K562 (cell line): ENCODE measurements at regions not wholly inside any gene's neighbourhood (a gene's known extent, or its start where the extent isn't known, plus 50 kb on each side); places are given as distances from the start of the nearest gene placed in this dataset.

Experiments used
- ATAC-seq: fragments of 200-7000 bp; cut with Tn5 transposase; 3 replicates; pipeline ENCODE4 v1.9.1; 2020; ENCODE audit warnings: moderate library complexity
- BruUV-seq: library from RNA; stranded (reverse); fragments of 400-500 nt; replicated peaks from 2 replicates; lab custom pipeline; 2021; lab: Mats Ljungman, UMichigan
- CTCF ChIA-PET: fragments of 300-600 bp; formaldehyde crosslinking; extraction: SDS; loops from one replicate; lab custom pipeline; 2021; ENCODE audit warnings: low intra/inter-chr PET ratio; lab: Yijun Ruan, JAX
- POLR2A ChIA-PET: fragments of 300-600, 350-650 bp; sonication (Branson Sonifier 250); formaldehyde crosslinking; extraction: SDS; loops from one replicate; lab custom pipeline; 2021; ENCODE audit warnings: antibody characterized with exemption, inconsistent platforms; lab: Yijun Ruan, JAX
- DNase-seq, 4 experiments: peaks; one replicate each; pipeline versions ENCODE4 v3.0.0 to v3.0.0-alpha.2; 2011 to 2018; ENCODE audit warnings: low spot score in 3 of 4, mixed read lengths in 3 of 4; ENCODE audit errors: extremely low read depth in 1 of 4
- FAIRE-seq: peaks from 2 replicates; lab custom pipeline; 2011; peaks lifted over from hg19 to GRCh38; lab: Jason Lieb, UNC
- H2AFZ ChIP-seq: 2 replicates; pipeline ENCODE4 v1.6.0; 2011; ENCODE audit warnings: low read depth, low read length, control low read depth, inconsistent platforms
- H3K27ac ChIP-seq: fragments of 200-600 bp; 3 replicates; pipeline ENCODE4 v1.8.0; 2011; ENCODE audit warnings: low read depth, mild to moderate bottlenecking, control low read depth, inconsistent platforms, low read length, moderate library complexity, mixed read lengths; ENCODE audit errors: extremely low read depth
- H3K27me3 ChIP-seq, 2 experiments: fragments of 300-600 bp in 1 of 2; 2 replicates in 1 of 2; 3 replicates in 1 of 2; pipeline versions ENCODE4 v1.6.0 to v1.8.0; 2011; ENCODE audit warnings: inconsistent platforms in 2 of 2, low read length in 2 of 2, mild to moderate bottlenecking in 1 of 2, mixed read lengths in 1 of 2, moderate library complexity in 1 of 2; ENCODE audit not compliant: control insufficient read depth in 2 of 2, insufficient read depth in 2 of 2
- H3K36me3 ChIP-seq: fragments of 300-600 bp; 3 replicates; pipeline ENCODE4 v1.8.0; 2011; ENCODE audit warnings: mild to moderate bottlenecking, low read length, inconsistent platforms; ENCODE audit not compliant: control insufficient read depth, insufficient read depth
- H3K4me1 ChIP-seq, 2 experiments: fragments of 200-600 bp in 1 of 2; replicated peaks in 1 of 2; 2 replicates in 1 of 2; 3 replicates in 1 of 2; pipeline versions ENCODE4 v1.5.1 to v1.8.0; 2011; ENCODE audit warnings: inconsistent platforms in 2 of 2, low read length in 2 of 2, mild to moderate bottlenecking in 1 of 2, mixed read lengths in 1 of 2, moderate library complexity in 1 of 2; ENCODE audit not compliant: control insufficient read depth in 2 of 2, insufficient read depth in 2 of 2
- H3K4me2 ChIP-seq: 2 replicates; pipeline ENCODE4 v1.6.1; 2011; ENCODE audit warnings: low read length, control low read depth, inconsistent platforms, mixed read lengths; ENCODE audit not compliant: insufficient read depth
- H3K4me3 ChIP-seq: fragments of 200-600 bp; sonication (generic), shearing (Covaris generic); 2 replicates; pipeline ENCODE4 v1.5.1; 2016; ENCODE audit warnings: control low read depth, inconsistent platforms
- H3K79me2 ChIP-seq: fragments of 200-600 bp; 3 replicates; pipeline ENCODE4 v1.8.0; 2011; ENCODE audit warnings: low read length, inconsistent platforms; ENCODE audit not compliant: control insufficient read depth, insufficient read depth
- H3K9ac ChIP-seq, 2 experiments: 2 replicates each; pipeline versions ENCODE4 v1.6.0 to v1.6.1; 2011; ENCODE audit warnings: low read depth in 2 of 2, low read length in 2 of 2, control low read depth in 1 of 2, inconsistent platforms in 1 of 2, mild to moderate bottlenecking in 1 of 2, mixed read lengths in 1 of 2; ENCODE audit not compliant: insufficient read depth in 1 of 2
- H3K9me1 ChIP-seq: one replicate; pipeline ENCODE4 v1.6.0; 2011; ENCODE audit warnings: inconsistent platforms, mild to moderate bottlenecking, low read length, moderate library complexity; ENCODE audit not compliant: control insufficient read depth, insufficient read depth
- H3K9me3 ChIP-seq: replicated peaks from 2 replicates; pipeline ENCODE4 v1.5.1; 2011; ENCODE audit warnings: low read depth, low read length, inconsistent platforms; ENCODE audit not compliant: control insufficient read depth, insufficient read depth
- H4K20me1 ChIP-seq: replicated peaks from 2 replicates; pipeline ENCODE4 v1.6.1; 2011; ENCODE audit warnings: low read length, inconsistent platforms, mixed read lengths; ENCODE audit not compliant: control insufficient read depth, insufficient read depth
- CREB5 ChIP-seq: fragments of 250-450 bp; sonication (Bioruptor Pico); IDR thresholded peaks from 2 replicates; pipeline ENCODE4 v1.5.0; 2020; ENCODE audit warnings: mild to moderate bottlenecking
- ERF ChIP-seq: fragments of 450-650 bp; formaldehyde crosslinking; IDR thresholded peaks from 2 replicates; pipeline ENCODE4 v1.4.0; 2020; ENCODE audit warnings: mild to moderate bottlenecking, mixed read lengths
- FOS ChIP-seq: IDR thresholded peaks from 3 replicates; pipeline ENCODE4 v1.6.1; 2011; ENCODE audit not compliant: insufficient read length; ENCODE audit errors: extremely low read depth
- KAT7 ChIP-seq: sonication (generic); formaldehyde crosslinking; IDR thresholded peaks from 2 replicates; pipeline ENCODE4 v1.8.0; 2022; ENCODE audit warnings: missing genetic modification reagents, mild to moderate bottlenecking, borderline replicate concordance
- PREB ChIP-seq: sonication (generic); formaldehyde crosslinking; IDR thresholded peaks from 2 replicates; pipeline ENCODE4 v1.8.1; 2023; ENCODE audit warnings: mild to moderate bottlenecking, missing genetic modification reagents
- PYGO2 ChIP-seq: fragments of 450-650 bp; IDR thresholded peaks from 2 replicates; pipeline ENCODE4 v1.6.1; 2016; ENCODE audit warnings: mild to moderate bottlenecking, missing genetic modification characterization, moderate library complexity, missing compliant biosample characterization
- RREB1 ChIP-seq: fragments of 250-450 bp; sonication (Bioruptor Pico); IDR thresholded peaks from 2 replicates; pipeline ENCODE4 v1.4.0; 2020
- ZNF280A ChIP-seq: fragments of 450-650 bp; IDR thresholded peaks from 2 replicates; pipeline ENCODE4 v1.6.1; 2018; ENCODE audit warnings: mild to moderate bottlenecking, low read depth; ENCODE audit not compliant: partially characterized antibody
- WGBS: fragments of 100-300 bp; shearing (Covaris generic); methylation state at CpG from one replicate; pipeline ENCODE4 v1.1.6; 2016; ENCODE audit warnings: low coverage, mixed read lengths; ENCODE audit not compliant: insufficient coverage; ENCODE audit errors: missing lambda C conversion rate; 5-methylcytosine and 5-hydroxymethylcytosine counted together
- in situ Hi-C: fragments of 300-500 bp; cut with MboI; formaldehyde crosslinking; loops from 4 replicates; pipeline ENCODE4 v1.15.0; 2018; ENCODE audit warnings: inconsistent platforms, mixed read lengths
- intact Hi-C: fragments of 100-400 bp; cut with micrococcal nuclease; formaldehyde crosslinking; loops from 2 replicates; pipeline ENCODE4 v1.14.2; 2022

- WGBS: 40% methylated on average over 1 of the region's 6 CpGs
- no peak for ATAC-seq
- DNase-seq: no peak
- no peak overlapping the region for H3K27ac ChIP-seq
- no peaks in the 10 kb centered on the region for H3K79me2 ChIP-seq
- no peak overlapping the region for H3K9ac ChIP-seq
- no peak overlapping the region for H2AFZ ChIP-seq
- in situ Hi-C loops (no loop called here), intact Hi-C loops (loop anchor here (10.0 kb wide), 1 partner anchor 94 kb away; no protein-coding TSS in a partner anchor)
- no peak overlapping the region for H3K4me3 ChIP-seq
- no peaks in the 10 kb centered on the region for H4K20me1 ChIP-seq
- no peak overlapping the region for H3K4me2 ChIP-seq
- no peaks in the 10 kb centered on the region for H3K9me3 ChIP-seq
- ChIA-PET CTCF (no interaction called here), POLR2A (no interaction called here)
- H3K4me1 ChIP-seq: no peaks in the 10 kb centered on the region; a peak in 1 of 5 replicates
- H3K36me3 ChIP-seq: no peaks in the 10 kb centered on the region
- BruUV-seq: no TSS peak
- H3K27me3 ChIP-seq: peaks cover 0 to 10% of the 10 kb centered on the region in 2 experiments; a peak in 2 of 5 replicates
- H3K9me1 ChIP-seq: no peaks in the 10 kb centered on the region
- no peak for FAIRE-seq
- TF ChIP-seq ERF (no peak), RREB1 (no peak), PREB (CRISPR knock-in tag) (no peak), ZNF280A (no peak), CREB5 (no peak), FOS (no peak), KAT7 (CRISPR knock-in tag) (no peak), PYGO2 (tag) (no peak)
These were observed 260.8 kb downstream of the AUH start for GRCh38 chr9:91100878-91101450.
